ENCODE measurements at regions not wholly inside any gene's neighbourhood (a gene's known extent, or its start where the extent isn't known, plus 50 kb on each side); places are given as distances from the start of the nearest gene placed in this dataset.

GRCh38 chr10:9645928-9646600, 1371.6 kb upstream of the CELF2 start:
- TF ChIP-seq EP300 (IDR thresholded peaks at IDR 0.05; ENCODE audit: borderline replicate concordance) (no peak), CEBPB (IDR thresholded peaks at IDR 0.05) (no peak), YY1 (IDR thresholded peaks at IDR 0.05; ENCODE audit: low read depth) (no peak), MAX (IDR thresholded peaks at IDR 0.05) (no peak), CREB1 (IDR thresholded peaks at IDR 0.05; ENCODE audit: low read depth) (no peak), TEAD4 (IDR thresholded peaks at IDR 0.05) (no peak), EGR1 (IDR thresholded peaks at IDR 0.05) (no peak)
- TF ChIP-seq, protein P1, sequence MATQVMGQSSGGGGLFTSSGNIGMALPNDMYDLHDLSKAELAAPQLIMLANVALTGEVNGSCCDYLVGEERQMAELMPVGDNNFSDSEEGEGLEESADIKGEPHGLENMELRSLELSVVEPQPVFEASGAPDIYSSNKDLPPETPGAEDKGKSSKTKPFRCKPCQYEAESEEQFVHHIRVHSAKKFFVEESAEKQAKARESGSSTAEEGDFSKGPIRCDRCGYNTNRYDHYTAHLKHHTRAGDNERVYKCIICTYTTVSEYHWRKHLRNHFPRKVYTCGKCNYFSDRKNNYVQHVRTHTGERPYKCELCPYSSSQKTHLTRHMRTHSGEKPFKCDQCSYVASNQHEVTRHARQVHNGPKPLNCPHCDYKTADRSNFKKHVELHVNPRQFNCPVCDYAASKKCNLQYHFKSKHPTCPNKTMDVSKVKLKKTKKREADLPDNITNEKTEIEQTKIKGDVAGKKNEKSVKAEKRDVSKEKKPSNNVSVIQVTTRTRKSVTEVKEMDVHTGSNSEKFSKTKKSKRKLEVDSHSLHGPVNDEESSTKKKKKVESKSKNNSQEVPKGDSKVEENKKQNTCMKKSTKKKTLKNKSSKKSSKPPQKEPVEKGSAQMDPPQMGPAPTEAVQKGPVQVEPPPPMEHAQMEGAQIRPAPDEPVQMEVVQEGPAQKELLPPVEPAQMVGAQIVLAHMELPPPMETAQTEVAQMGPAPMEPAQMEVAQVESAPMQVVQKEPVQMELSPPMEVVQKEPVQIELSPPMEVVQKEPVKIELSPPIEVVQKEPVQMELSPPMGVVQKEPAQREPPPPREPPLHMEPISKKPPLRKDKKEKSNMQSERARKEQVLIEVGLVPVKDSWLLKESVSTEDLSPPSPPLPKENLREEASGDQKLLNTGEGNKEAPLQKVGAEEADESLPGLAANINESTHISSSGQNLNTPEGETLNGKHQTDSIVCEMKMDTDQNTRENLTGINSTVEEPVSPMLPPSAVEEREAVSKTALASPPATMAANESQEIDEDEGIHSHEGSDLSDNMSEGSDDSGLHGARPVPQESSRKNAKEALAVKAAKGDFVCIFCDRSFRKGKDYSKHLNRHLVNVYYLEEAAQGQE (IDR thresholded peaks at IDR 0.05; ENCODE audit: low read depth), result no peak
